CD8-positive, alpha-beta memory T cell (primary cell): ENCODE measurements at regions not wholly inside any gene's neighbourhood (a gene's known extent, or its start where the extent isn't known, plus 50 kb on each side); places are given as distances from the start of the nearest gene placed in this dataset.

Experiments
- CTCF ChIA-PET: fragments of 350-600 bp; sonication (Branson Sonifier 250); formaldehyde crosslinking; loops from one replicate; lab custom pipeline; 2021; ENCODE audit warnings: antibody characterized with exemption; lab: Charles Lee
- POLR2A ChIA-PET: fragments of 350-600 bp; sonication (Branson Sonifier 250); formaldehyde crosslinking; loops from one replicate; lab custom pipeline; 2021; ENCODE audit warnings: antibody characterized with exemption; lab: Charles Lee
- DNase-seq, 5 donors: peaks; one replicate each; pipeline versions ENCODE4 v3.0.0 to v3.0.0-alpha.2; 2020 to 2022; ENCODE audit warnings: mixed read lengths in 1 of 5
- H3K27ac ChIP-seq: one replicate; pipeline ENCODE4 v1.7.0; 2013; ENCODE audit warnings: low read depth, mild to moderate bottlenecking, low read length, moderate library complexity
- H3K27me3 ChIP-seq: 2 replicates; pipeline ENCODE4 v1.7.0; 2013; ENCODE audit warnings: low read length, mild to moderate bottlenecking; ENCODE audit not compliant: insufficient read depth, poor library complexity, severe bottlenecking
- H3K36me3 ChIP-seq: 2 replicates; pipeline ENCODE4 v1.7.0; 2013; ENCODE audit warnings: mild to moderate bottlenecking, low read length, moderate library complexity; ENCODE audit not compliant: insufficient read depth
- H3K4me1 ChIP-seq: 2 replicates; pipeline ENCODE4 v1.7.0; 2013; ENCODE audit warnings: mild to moderate bottlenecking, low read length, moderate library complexity; ENCODE audit not compliant: insufficient read depth
- H3K4me3 ChIP-seq: 2 replicates; pipeline ENCODE4 v1.7.0; 2013; ENCODE audit warnings: mild to moderate bottlenecking, low read length
- H3K9me3 ChIP-seq: 2 replicates; pipeline ENCODE4 v1.7.0; 2013; ENCODE audit warnings: mild to moderate bottlenecking, low read length
- H3K27ac Mint-ChIP-seq, 8 donors: one replicate each; pipeline ENCODE4 v1.8.0; 2020 to 2021; ENCODE audit warnings: mixed read lengths in 8 of 8, mild to moderate bottlenecking in 6 of 8, inconsistent platforms in 3 of 8, moderate library complexity in 3 of 8
- H3K27me3 Mint-ChIP-seq, 2 donors: one replicate each; pipeline ENCODE4 v1.8.0; 2020 to 2021; ENCODE audit warnings: mixed read lengths in 2 of 2, mild to moderate bottlenecking in 1 of 2, moderate library complexity in 1 of 2
- H3K36me3 Mint-ChIP-seq, 3 donors: one replicate each; pipeline ENCODE4 v1.8.0; 2020 to 2021; ENCODE audit warnings: mixed read lengths in 3 of 3, inconsistent platforms in 1 of 3, mild to moderate bottlenecking in 1 of 3
- H3K4me1 Mint-ChIP-seq, 3 donors: one replicate each; pipeline ENCODE4 v1.8.0; 2020 to 2021; ENCODE audit warnings: mixed read lengths in 3 of 3, inconsistent platforms in 1 of 3, mild to moderate bottlenecking in 1 of 3
- H3K4me3 Mint-ChIP-seq, 7 donors: one replicate each; pipeline ENCODE4 v1.8.0; 2020 to 2021; ENCODE audit warnings: mixed read lengths in 7 of 7, mild to moderate bottlenecking in 6 of 7, moderate library complexity in 4 of 7, inconsistent platforms in 2 of 7
- H3K9me3 Mint-ChIP-seq, 5 donors: one replicate each; pipeline ENCODE4 v1.8.0; 2020 to 2022; ENCODE audit warnings: mixed read lengths in 5 of 5, mild to moderate bottlenecking in 3 of 5, moderate library complexity in 2 of 5, inconsistent platforms in 1 of 5

GRCh38 chr11:122172352-122173073 is 56.5 kb upstream of the BLID start:
- no peak overlapping the region for H3K27ac ChIP-seq
- no peak for DNase-seq
- ChIA-PET POLR2A (no interaction called here), CTCF (no interaction called here)
- no peaks in the 10 kb centered on the region for H3K36me3 ChIP-seq
- no peak overlapping the region for H3K4me3 Mint-ChIP-seq
- peaks cover 0 to 3% of the 10 kb centered on the region in 2 donors for H3K27me3 Mint-ChIP-seq
- no peak overlapping the region for H3K4me3 ChIP-seq
- H3K36me3 Mint-ChIP-seq = no peaks in the 10 kb centered on the region
- no peaks in the 10 kb centered on the region for H3K4me1 Mint-ChIP-seq
- no peaks in the 10 kb centered on the region for H3K4me1 ChIP-seq
- H3K9me3 ChIP-seq = no peaks in the 10 kb centered on the region
- H3K27me3 ChIP-seq = no peaks in the 10 kb centered on the region
- peaks cover 2 to 4% (median 3%) of the 10 kb centered on the region in 5 donors for H3K9me3 Mint-ChIP-seq
- H3K27ac Mint-ChIP-seq = no peak overlapping the region

- Histone ChIP-seq H3K4me1 (no peaks in the 10 kb centered on the region), H3K27me3 (no peaks in the 10 kb centered on the region), H3K9me3 (no peaks in the 10 kb centered on the region), H3K4me3 (no peak overlapping the region), H3K36me3 (no peaks in the 10 kb centered on the region), H3K27ac (no peak overlapping the region)
- H3K36me3 Mint-ChIP-seq = no peaks in the 10 kb centered on the region
- ChIA-PET CTCF (no interaction called here), POLR2A (no interaction called here)
- peaks cover 0 to 6% of the 10 kb centered on the region in 2 donors for H3K27me3 Mint-ChIP-seq
- H3K4me1 Mint-ChIP-seq = no peaks in the 10 kb centered on the region
- H3K4me3 Mint-ChIP-seq = no peak overlapping the region
- no peak overlapping the region for H3K27ac Mint-ChIP-seq
- H3K9me3 Mint-ChIP-seq = peaks cover 2 to 4% (median 2%) of the 10 kb centered on the region in 5 donors
- no peak for DNase-seq
These were observed 54.9 kb upstream of the BLID start for GRCh38 chr11:122170815-122171475.

DNA sequence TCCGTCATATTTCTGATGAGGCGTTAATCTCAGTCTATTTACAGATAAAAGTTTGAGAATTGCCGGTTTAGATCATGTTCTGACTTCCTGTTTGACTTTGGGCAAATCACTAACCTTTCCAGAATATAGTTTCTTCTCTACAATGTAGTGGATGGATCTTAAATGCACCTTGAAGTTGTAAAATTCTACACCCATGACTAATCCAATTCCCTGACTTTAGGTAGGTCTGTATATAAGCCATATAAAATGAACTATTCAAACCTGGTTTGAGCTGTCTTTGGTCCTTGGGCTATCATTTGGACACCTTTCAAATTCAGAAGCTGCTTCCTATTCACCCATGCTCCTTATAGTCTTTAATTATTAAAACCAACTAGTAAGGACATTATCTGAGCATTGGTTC is 52.2 kb upstream of the BLID start:
- Mint-ChIP-seq H3K9me3 (peaks cover 0 to 7% (median 2%) of the 10 kb centered on the region in 5 donors), H3K4me3 (no peak overlapping the region), H3K36me3 (no peaks in the 10 kb centered on the region), H3K27me3 (peaks cover 0 to 3% of the 10 kb centered on the region in 2 donors), H3K4me1 (no peaks in the 10 kb centered on the region), H3K27ac (no peak overlapping the region)
- DNase-seq = no peak
- Histone ChIP-seq H3K4me1 (no peaks in the 10 kb centered on the region), H3K27ac (no peak overlapping the region), H3K27me3 (no peaks in the 10 kb centered on the region), H3K36me3 (no peaks in the 10 kb centered on the region), H3K9me3 (no peaks in the 10 kb centered on the region), H3K4me3 (no peak overlapping the region)
- POLR2A ChIA-PET = no interaction called here
- CTCF ChIA-PET = no interaction called here

DNA sequence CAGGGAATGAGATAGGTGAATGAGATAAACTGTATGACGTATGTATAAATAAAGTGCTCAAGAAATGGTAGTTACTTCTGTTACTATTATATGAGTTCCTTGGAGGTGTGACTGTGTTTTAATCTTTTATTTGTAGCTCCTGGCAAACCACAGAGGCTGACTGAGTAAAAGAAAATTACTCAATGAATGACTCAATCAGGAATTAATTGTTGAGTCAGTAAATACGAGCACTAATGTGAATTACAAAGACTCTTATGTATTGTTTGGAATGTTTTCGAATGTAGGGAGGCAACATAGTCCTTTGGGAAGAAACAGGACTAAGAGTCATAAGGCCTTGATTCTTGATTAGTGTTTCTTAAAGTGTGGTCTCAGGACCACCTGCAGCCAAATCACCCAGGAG is 51.1 kb upstream of the BLID start:
- Mint-ChIP-seq H3K9me3 (peaks cover 0 to 5% (median 1%) of the 10 kb centered on the region in 5 donors), H3K4me1 (no peaks in the 10 kb centered on the region)

DNA sequence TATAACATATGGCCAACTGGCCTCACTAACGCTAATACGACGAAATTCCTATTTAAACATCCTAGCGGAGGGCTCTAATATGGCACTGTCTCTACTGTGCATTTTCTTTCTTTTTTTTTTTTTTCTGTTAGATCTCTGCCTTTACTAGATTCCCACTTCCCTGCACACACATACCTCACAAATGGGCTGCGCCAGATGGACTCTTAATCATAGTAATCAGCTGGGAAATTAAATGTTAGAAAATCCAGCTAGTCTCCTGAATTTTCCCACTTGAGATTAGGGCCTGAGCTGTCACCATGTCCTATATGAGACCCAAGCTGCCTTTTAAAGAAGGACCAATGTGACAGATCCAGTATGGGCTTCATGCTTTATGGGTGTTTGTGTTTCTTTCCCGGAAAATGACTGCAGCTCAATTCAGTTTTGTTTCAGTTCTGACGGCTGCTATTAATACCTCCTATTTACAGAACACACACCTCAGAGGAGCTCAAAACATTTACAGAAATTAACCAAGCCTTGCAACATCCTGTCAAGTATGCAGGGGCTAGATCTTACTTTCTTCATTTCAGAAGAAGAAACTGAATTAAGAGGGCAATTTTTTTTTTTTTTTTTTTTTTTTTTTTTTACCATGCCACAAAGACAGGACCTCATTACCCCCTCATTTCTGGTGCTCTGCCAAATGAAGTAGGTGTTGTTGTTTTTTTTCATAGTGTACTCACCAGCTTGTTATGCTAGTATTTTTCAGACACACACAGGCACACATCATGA is 49.8 kb upstream of the BLID start:
- peaks cover 0 to 3% of the 10 kb centered on the region in 2 donors for H3K27me3 Mint-ChIP-seq
- H3K9me3 ChIP-seq = no peaks in the 10 kb centered on the region
- H3K36me3 ChIP-seq = no peaks in the 10 kb centered on the region
- CTCF ChIA-PET = interaction anchor here (0.7 kb wide), 1 partner anchor 22 kb away, joined by 3 read pairs; no protein-coding TSS in a partner anchor
- no peaks in the 10 kb centered on the region for H3K4me1 Mint-ChIP-seq
- H3K27ac ChIP-seq = no peak overlapping the region
- H3K9me3 Mint-ChIP-seq = peaks cover 0 to 5% (median 2%) of the 10 kb centered on the region in 5 donors
- H3K27ac Mint-ChIP-seq = no peak overlapping the region
- no peak overlapping the region for H3K4me3 ChIP-seq
- no peak overlapping the region for H3K4me3 Mint-ChIP-seq
- no peak for DNase-seq
- H3K4me1 ChIP-seq = no peaks in the 10 kb centered on the region
- H3K36me3 Mint-ChIP-seq = no peaks in the 10 kb centered on the region
- no peaks in the 10 kb centered on the region for H3K27me3 ChIP-seq
- POLR2A ChIA-PET = no interaction called here

More for the DNA sequence above, 51.1 kb upstream of the BLID start:
- Histone ChIP-seq H3K36me3 (no peaks in the 10 kb centered on the region), H3K4me3 (no peak overlapping the region), H3K27me3 (no peaks in the 10 kb centered on the region), H3K27ac (no peak overlapping the region), H3K9me3 (no peaks in the 10 kb centered on the region), H3K4me1 (no peaks in the 10 kb centered on the region)
- ChIA-PET CTCF (no interaction called here), POLR2A (no interaction called here)
- Mint-ChIP-seq H3K27ac (no peak overlapping the region), H3K36me3 (no peaks in the 10 kb centered on the region), H3K27me3 (peaks cover 0 to 3% of the 10 kb centered on the region in 2 donors), H3K4me3 (no peak overlapping the region)
- no peak for DNase-seq
